ENCODE measurements at regions not wholly inside any gene's neighbourhood (a gene's known extent, or its start where the extent isn't known, plus 50 kb on each side); places are given as distances from the start of the nearest gene placed in this dataset.

- ChIA-PET POLR2A (interaction anchor here (0.6 kb wide), 1 partner anchor 159 kb away, joined by 3 read pairs; no protein-coding TSS in a partner anchor), CTCF (no interaction called here)
- peaks cover 32% of the 10 kb centered on the region for H3K4me1 Mint-ChIP-seq
- no peaks in the 10 kb centered on the region for H3K36me3 Mint-ChIP-seq
- no peak for TF ChIP-seq FOXP1 (CRISPR knock-in tag; IDR thresholded peaks at IDR 0.05; ENCODE audit: borderline replicate concordance)
- TF ChIP-seq, protein P1, sequence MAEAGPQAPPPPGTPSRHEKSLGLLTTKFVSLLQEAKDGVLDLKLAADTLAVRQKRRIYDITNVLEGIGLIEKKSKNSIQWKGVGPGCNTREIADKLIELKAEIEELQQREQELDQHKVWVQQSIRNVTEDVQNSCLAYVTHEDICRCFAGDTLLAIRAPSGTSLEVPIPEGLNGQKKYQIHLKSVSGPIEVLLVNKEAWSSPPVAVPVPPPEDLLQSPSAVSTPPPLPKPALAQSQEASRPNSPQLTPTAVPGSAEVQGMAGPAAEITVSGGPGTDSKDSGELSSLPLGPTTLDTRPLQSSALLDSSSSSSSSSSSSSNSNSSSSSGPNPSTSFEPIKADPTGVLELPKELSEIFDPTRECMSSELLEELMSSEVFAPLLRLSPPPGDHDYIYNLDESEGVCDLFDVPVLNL (CRISPR knock-in tag; IDR thresholded peaks at IDR 0.05; ENCODE audit: borderline replicate concordance, low read depth), result no peak
- no peak for TF ChIP-seq ATF2 (CRISPR knock-in tag; IDR thresholded peaks at IDR 0.05; ENCODE audit: borderline replicate concordance, low read depth)
- TF ChIP-seq, protein P2, sequence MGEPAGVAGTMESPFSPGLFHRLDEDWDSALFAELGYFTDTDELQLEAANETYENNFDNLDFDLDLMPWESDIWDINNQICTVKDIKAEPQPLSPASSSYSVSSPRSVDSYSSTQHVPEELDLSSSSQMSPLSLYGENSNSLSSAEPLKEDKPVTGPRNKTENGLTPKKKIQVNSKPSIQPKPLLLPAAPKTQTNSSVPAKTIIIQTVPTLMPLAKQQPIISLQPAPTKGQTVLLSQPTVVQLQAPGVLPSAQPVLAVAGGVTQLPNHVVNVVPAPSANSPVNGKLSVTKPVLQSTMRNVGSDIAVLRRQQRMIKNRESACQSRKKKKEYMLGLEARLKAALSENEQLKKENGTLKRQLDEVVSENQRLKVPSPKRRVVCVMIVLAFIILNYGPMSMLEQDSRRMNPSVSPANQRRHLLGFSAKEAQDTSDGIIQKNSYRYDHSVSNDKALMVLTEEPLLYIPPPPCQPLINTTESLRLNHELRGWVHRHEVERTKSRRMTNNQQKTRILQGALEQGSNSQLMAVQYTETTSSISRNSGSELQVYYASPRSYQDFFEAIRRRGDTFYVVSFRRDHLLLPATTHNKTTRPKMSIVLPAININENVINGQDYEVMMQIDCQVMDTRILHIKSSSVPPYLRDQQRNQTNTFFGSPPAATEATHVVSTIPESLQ (CRISPR knock-in tag; IDR thresholded peaks at IDR 0.05), result no peak
- no peak for TF ChIP-seq ELF4 (CRISPR knock-in tag; IDR thresholded peaks at IDR 0.05; ENCODE audit: low read depth)
- no peak for TF ChIP-seq MYBL2 (CRISPR knock-in tag; IDR thresholded peaks at IDR 0.05)
- TF ChIP-seq SMAD3 (CRISPR knock-in tag; IDR thresholded peaks at IDR 0.05; ENCODE audit: borderline replicate concordance), result no peak
- TF ChIP-seq, protein P3, sequence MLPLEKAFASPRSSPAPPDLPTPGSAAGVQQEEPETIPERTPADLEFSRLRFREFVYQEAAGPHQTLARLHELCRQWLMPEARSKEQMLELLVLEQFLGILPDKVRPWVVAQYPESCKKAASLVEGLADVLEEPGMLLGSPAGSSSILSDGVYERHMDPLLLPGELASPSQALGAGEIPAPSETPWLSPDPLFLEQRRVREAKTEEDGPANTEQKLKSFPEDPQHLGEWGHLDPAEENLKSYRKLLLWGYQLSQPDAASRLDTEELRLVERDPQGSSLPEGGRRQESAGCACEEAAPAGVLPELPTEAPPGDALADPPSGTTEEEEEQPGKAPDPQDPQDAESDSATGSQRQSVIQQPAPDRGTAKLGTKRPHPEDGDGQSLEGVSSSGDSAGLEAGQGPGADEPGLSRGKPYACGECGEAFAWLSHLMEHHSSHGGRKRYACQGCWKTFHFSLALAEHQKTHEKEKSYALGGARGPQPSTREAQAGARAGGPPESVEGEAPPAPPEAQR (CRISPR knock-in tag; IDR thresholded peaks at IDR 0.05), result no peak
- no peak for TF ChIP-seq RELA (CRISPR knock-in tag; IDR thresholded peaks at IDR 0.05; ENCODE audit: borderline replicate concordance)
- no peak for TF ChIP-seq NR2C2 (CRISPR knock-in tag; IDR thresholded peaks at IDR 0.05)
- no peak overlapping the region for H3K27ac Mint-ChIP-seq
- DNase-seq (ENCODE audit: low spot score), result no peak
- peaks cover 9% of the 10 kb centered on the region for H3K9me3 Mint-ChIP-seq
- no peak for ATAC-seq
- H3K4me3 Mint-ChIP-seq, result no peak overlapping the region
- no peaks in the 10 kb centered on the region for H3K27me3 Mint-ChIP-seq (ENCODE audit: low read depth)
These were observed 184.9 kb upstream of the ATP1B1 start for GRCh38 chr1:168921629-168922028.

DNA sequence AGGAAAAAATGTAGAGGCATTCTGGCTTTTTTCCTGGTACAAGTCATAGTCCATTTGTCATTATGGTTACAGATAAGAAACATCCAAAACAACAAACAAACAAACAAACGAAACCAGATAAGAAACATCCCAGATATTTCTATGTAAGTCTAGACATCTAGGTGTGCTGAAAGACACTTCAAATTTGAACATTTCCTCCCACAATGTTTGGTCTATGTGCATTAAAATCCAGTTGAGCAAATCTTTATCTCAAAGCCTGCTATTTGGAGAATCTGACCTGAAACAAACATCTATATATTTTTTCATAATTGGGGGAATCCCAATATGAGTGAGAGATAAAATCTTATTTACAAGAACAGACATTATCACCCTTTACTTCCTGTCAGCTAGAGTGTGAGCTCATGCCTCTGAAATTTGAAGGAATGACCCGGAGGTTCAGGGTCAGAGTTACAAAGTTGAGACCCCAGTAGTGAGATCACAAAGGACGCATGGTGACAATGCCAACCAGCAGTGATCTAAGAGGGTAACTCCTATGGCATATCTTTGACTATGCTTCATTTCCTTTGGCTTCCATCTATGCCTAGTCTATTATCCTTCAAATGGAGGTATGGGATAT lies 182.9 kb upstream of the ATP1B1 start:
- peaks cover 9% of the 10 kb centered on the region for H3K9me3 Mint-ChIP-seq
- no peaks in the 10 kb centered on the region for H3K27me3 Mint-ChIP-seq (ENCODE audit: low read depth)
- no peaks in the 10 kb centered on the region for H3K36me3 Mint-ChIP-seq
- ATAC-seq (no peak), DNase-seq (ENCODE audit: low spot score) (no peak)
- TF ChIP-seq ZNF138 (CRISPR knock-in tag; conservative IDR thresholded peaks at IDR 0.05), result no peak
- no peak for TF ChIP-seq RORB (CRISPR knock-in tag; IDR thresholded peaks at IDR 0.05)
- H3K4me1 Mint-ChIP-seq, result peaks cover 16% of the 10 kb centered on the region
- no peak overlapping the region for H3K4me3 Mint-ChIP-seq
- no peak overlapping the region for H3K27ac Mint-ChIP-seq
- ChIA-PET POLR2A (no interaction called here), CTCF (no interaction called here)

DNA sequence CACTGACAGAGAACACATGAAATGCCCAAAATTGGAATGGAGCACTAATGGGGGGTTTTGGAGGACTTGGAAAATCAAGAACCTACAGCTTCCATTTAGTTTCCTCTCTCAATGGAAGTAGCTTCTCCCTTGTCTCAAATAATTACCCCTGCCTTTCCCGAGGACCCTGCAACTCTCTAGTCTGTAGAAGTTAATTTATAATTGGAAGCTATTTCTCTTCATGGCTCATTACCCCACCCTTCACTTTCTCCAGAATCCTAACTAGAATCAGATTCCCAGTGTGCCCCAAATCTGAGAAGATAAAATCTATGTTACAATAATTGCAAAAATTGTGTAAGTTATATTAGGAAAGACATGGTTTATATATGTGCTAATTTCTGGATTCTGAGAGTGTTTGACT lies 181.5 kb upstream of the ATP1B1 start:
- ChIA-PET CTCF (no interaction called here), POLR2A (no interaction called here)
- H3K4me1 Mint-ChIP-seq, result peaks cover 5% of the 10 kb centered on the region
- H3K27ac Mint-ChIP-seq, result no peak overlapping the region
- H3K36me3 Mint-ChIP-seq, result no peaks in the 10 kb centered on the region
- H3K9me3 Mint-ChIP-seq, result peaks cover 9% of the 10 kb centered on the region
- DNase-seq (ENCODE audit: low spot score), result no peak
- no peaks in the 10 kb centered on the region for H3K27me3 Mint-ChIP-seq (ENCODE audit: low read depth)
- no peak for ATAC-seq
- H3K4me3 Mint-ChIP-seq, result no peak overlapping the region
- TF ChIP-seq ZNF416 (CRISPR knock-in tag; IDR thresholded peaks at IDR 0.05) (no peak), TP53 (CRISPR knock-in tag; IDR thresholded peaks at IDR 0.05) (no peak), USF2 (CRISPR knock-in tag; IDR thresholded peaks at IDR 0.05) (no peak)
- TF ChIP-seq, protein P4, sequence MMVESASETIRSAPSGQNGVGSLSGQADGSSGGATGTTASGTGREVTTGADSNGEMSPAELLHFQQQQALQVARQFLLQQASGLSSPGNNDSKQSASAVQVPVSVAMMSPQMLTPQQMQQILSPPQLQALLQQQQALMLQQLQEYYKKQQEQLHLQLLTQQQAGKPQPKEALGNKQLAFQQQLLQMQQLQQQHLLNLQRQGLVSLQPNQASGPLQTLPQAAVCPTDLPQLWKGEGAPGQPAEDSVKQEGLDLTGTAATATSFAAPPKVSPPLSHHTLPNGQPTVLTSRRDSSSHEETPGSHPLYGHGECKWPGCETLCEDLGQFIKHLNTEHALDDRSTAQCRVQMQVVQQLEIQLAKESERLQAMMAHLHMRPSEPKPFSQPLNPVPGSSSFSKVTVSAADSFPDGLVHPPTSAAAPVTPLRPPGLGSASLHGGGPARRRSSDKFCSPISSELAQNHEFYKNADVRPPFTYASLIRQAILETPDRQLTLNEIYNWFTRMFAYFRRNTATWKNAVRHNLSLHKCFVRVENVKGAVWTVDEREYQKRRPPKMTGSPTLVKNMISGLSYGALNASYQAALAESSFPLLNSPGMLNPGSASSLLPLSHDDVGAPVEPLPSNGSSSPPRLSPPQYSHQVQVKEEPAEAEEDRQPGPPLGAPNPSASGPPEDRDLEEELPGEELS (CRISPR knock-in tag; IDR thresholded peaks at IDR 0.05), result no peak
- TF ChIP-seq, protein P5, sequence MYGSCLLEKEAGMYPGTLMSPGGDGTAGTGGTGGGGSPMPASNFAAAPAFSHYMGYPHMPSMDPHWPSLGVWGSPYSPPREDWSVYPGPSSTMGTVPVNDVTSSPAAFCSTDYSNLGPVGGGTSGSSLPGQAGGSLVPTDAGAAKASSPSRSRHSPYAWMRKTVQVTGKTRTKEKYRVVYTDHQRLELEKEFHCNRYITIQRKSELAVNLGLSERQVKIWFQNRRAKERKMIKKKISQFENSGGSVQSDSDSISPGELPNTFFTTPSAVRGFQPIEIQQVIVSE (CRISPR knock-in tag; IDR thresholded peaks at IDR 0.05; ENCODE audit: borderline replicate concordance), result no peak
